ENCODE measurements at regions not wholly inside any gene's neighbourhood (a gene's known extent, or its start where the extent isn't known, plus 50 kb on each side); places are given as distances from the start of the nearest gene placed in this dataset.

DNA sequence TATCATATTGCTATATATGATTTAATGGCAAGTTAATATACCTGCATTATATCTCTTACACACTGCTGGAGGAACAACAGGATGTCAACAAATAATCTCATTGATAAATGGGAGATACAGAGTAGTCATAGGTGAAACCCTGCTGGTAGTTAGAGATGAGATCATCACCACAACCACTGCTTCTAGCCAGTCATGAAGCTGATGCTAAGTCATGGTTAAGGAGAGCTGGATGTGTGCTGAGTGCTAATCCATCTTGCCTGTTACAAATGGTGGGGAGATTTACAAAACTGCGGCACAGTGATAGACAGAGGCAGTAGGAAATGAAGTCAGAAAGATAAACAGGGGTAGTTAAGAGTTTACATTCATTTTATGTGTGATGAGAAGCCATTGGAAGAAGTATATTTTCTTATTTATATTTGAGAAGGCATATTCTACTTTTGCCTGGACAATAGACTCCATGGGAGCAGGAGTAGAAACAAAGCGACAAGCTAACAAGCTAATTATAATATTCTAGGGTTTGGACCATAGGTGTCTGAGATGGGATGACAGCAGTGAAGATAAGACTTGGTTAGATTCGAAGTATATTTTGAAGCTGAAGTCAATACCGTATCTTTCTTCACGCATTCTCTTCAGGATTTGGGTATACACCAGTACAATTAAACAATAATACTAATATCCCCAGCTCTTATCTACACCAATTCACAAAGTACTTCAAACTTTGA is 78.0 kb upstream of the TRPC4 start:
- H3K4me3 ChIP-seq (ENCODE audit: low read depth, low read length) = no peak overlapping the region

DNA sequence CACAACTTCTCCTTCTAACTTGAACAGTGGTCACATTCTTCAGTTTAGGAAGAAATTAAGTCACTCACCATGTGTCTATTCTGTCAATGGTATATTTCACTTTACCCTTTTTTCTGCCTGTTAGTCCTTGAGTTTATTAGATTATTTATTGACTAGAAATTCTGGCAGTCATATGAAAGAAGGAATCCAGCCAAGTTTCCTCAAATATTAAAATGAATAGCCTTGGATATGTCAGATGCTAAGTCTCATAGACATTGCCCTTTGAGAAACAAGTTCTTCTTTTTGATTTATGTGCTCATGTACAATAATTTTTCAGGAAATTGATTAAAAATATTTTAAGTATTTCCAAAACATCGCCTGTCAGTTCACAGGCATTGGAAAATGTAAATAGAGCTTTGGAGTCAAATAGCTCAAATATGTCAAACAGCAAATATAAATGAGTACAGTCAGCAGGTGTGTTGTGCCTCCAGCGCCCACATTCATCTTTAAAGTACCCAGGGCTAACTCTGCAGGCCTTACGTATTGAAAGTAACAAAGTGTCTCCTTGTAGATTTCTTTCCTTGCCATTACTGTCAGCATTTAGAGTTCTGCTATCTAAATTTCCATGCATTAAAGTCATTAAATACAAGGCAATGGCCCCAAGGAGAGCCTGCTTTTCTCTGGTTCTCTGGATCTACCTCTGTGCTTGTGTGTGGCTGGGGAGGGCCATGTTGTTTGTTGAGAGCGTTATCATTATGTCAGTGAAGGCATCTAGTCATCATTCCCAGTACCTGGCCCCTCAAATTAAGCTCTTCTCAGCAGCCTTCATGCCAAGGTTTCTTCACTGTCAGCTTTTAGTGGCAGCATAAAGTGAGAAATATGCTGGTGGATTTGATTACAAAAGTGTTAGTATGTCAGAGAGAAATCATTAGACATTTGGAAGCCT is 76.3 kb upstream of the TRPC4 start:
- no peak overlapping the region for H3K4me3 ChIP-seq (ENCODE audit: low read depth, low read length)
- TF ChIP-seq, protein P1, sequence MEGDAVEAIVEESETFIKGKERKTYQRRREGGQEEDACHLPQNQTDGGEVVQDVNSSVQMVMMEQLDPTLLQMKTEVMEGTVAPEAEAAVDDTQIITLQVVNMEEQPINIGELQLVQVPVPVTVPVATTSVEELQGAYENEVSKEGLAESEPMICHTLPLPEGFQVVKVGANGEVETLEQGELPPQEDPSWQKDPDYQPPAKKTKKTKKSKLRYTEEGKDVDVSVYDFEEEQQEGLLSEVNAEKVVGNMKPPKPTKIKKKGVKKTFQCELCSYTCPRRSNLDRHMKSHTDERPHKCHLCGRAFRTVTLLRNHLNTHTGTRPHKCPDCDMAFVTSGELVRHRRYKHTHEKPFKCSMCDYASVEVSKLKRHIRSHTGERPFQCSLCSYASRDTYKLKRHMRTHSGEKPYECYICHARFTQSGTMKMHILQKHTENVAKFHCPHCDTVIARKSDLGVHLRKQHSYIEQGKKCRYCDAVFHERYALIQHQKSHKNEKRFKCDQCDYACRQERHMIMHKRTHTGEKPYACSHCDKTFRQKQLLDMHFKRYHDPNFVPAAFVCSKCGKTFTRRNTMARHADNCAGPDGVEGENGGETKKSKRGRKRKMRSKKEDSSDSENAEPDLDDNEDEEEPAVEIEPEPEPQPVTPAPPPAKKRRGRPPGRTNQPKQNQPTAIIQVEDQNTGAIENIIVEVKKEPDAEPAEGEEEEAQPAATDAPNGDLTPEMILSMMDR (IDR thresholded peaks at IDR 0.05; ENCODE audit: borderline replicate concordance, insufficient read depth, low read depth, low read length) = no peak

More for the DNA sequence above, 78.0 kb upstream of the TRPC4 start:
- TF ChIP-seq, protein P1 (IDR thresholded peaks at IDR 0.05; ENCODE audit: borderline replicate concordance, insufficient read depth, low read depth, low read length) = no peak

DNA sequence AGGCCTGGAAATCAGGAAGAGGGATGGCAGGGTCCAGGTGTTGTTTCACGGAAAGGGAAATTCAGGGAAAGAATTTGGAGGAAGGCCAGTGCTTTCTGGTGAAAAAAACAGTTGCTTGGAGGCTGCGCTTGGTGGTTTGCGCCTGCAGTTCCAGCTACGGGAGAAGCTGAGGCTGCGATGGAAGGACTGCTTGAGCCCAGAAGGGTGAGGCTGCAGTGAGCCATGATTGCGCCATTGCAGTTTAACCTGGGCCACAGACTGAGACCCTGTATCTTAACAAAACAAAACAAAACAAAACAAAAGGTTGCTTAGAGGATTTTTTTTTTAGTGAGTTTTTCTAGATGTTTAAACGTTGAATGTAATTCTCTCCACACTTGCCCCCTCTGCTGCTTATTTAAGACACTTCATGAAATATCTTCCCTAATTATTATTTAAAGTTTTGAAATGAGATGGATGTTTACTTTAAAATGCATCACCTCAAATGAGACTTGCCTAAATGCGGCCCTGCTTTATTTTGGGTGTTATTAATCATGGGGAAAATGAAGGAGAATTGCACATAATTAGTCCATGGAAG is 75.4 kb upstream of the TRPC4 start:
- no peak overlapping the region for H3K4me3 ChIP-seq (ENCODE audit: low read depth, low read length)
- TF ChIP-seq, protein P1 (IDR thresholded peaks at IDR 0.05; ENCODE audit: borderline replicate concordance, insufficient read depth, low read depth, low read length) = no peak

DNA sequence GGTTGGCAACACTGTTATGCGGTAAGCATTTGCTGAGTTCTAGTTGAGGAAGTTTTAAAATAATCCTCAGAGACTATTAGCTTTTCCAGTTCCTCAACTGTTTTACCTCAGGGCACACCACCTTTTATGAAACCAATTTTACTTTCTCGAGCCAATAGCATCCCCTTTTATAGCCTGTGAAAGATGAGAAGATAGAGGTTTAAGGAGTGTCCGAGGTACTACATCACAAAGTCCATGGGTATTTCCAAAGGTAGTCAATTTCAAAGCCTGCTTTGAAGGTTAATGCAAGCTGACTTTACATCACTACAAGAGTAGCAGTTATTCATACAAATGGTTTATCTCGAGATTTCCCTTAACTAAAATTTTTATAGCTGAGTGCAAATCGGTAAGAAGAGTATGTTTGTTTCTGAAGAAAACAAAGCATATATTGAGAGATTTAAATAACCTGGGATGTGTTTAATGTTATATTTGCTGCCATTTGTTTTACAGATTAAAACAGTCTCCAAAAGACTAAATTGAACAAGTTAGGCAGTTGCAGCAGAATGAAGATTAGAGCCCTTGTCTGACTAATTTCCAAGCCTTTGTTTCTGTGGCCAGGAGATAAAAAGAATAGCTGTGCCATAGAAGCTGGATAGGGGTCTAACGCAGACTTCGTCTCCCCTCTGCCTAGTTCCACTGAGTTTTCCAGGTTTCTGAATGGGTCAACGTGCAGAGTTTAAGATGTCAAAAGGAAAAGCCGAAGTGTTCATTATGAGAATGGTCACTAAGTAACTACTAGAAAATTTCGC is 74.7 kb upstream of the TRPC4 start:
- no peak overlapping the region for H3K4me3 ChIP-seq (ENCODE audit: low read depth, low read length)
- TF ChIP-seq, protein P1 (IDR thresholded peaks at IDR 0.05; ENCODE audit: borderline replicate concordance, insufficient read depth, low read depth, low read length) = no peak

DNA sequence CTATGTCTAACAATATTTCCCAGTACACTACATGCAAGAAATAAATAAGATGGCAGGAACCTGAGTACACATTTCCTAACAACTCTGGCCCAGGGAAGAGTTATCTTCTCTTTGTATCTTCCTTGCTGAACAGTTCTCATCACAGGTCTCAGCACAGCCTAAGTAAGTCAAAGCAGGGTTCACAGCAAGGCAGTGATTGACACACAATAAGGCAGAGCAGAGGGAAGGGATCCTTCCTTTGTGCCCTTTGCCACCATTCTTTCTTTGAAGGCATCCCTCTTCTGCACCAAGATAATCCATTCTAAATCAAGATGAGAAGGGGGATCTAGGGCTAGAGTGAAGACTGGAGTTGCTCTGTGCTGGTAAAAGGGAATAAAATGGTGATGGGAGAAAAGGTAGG is 73.4 kb upstream of the TRPC4 start:
- TF ChIP-seq, protein P1 (IDR thresholded peaks at IDR 0.05; ENCODE audit: borderline replicate concordance, insufficient read depth, low read depth, low read length) = no peak
- no peak overlapping the region for H3K4me3 ChIP-seq (ENCODE audit: low read depth, low read length)

DNA sequence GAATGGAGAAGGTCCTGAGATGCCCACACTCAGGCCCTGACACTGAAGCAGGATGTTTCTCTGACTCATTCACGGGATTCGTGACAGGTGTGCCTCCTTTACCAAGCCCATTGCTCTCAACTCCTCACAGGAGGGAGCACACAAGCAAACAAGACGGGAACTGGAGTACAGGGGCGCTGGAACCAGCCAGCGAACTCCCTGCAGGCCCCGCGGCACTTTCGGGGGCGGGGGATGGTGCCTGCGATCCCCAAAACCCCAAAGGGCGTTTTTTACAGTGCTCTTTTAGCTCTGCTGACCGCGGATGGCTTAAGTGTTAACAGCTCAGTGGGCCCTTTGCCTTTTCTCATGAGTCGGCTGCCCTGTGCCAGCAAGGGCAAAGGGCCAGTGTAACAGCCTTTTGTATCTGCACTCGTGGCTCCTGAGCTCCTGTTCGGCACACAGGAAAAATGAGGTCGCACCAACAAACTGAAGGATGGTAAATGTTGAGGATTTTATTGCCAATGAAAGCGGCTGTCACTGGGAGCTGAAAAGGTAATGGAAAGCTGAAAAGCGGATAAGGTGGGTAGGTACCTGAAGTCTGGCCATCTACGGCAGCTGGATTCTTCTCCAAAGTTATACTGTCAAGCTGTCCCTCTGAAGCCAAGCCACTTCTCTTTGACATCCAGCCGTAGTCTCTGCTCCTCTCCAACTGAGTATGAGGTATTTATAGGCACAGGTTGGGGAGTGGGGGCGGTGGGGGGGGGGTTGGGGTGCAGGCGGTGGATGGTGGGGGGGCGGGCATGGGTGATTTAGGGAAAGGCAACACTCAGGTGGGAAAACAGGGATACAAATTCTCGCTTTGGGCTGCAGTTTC is 65.0 kb upstream of the TRPC4 start:
- TF ChIP-seq, protein P1 (IDR thresholded peaks at IDR 0.05; ENCODE audit: borderline replicate concordance, insufficient read depth, low read depth, low read length) = no peak

More for the DNA sequence above, 65.0 kb upstream of the TRPC4 start:
- H3K4me3 ChIP-seq (ENCODE audit: low read depth, low read length) = no peak overlapping the region
